Tibial nerve (tissue), 4 donors: ENCODE measurements at regions not wholly inside any gene's neighbourhood (a gene's known extent, or its start where the extent isn't known, plus 50 kb on each side); places are given as distances from the start of the nearest gene placed in this dataset.

Experiments used
- CTCF ChIP-seq, 5 experiments: fragments of 200-600 bp in 3 of 5; fragments of 450-650 bp in 2 of 5; sonication (generic) in 3 of 5; IDR thresholded peaks; one replicate each; pipeline ENCODE4 v1.5.1; 2016 to 2019; ENCODE audit warnings: antibody characterized with exemption in 5 of 5, mild to moderate bottlenecking in 3 of 5, moderate library complexity in 2 of 5
- EP300 ChIP-seq, 2 donors: sonication (generic); formaldehyde crosslinking; IDR thresholded peaks; one replicate each; pipeline ENCODE4 v1.6.1; 2017; ENCODE audit warnings: antibody characterized with exemption in 2 of 2, mild to moderate bottlenecking in 1 of 2
- POLR2A ChIP-seq, 2 donors: fragments of 450-650 bp; IDR thresholded peaks; one replicate each; pipeline ENCODE4 v1.6.1; 2017; ENCODE audit warnings: antibody characterized with exemption in 2 of 2, mild to moderate bottlenecking in 2 of 2, moderate library complexity in 2 of 2

- TF ChIP-seq CTCF (IDR thresholded peaks at IDR 0.05) (no peak), POLR2A (IDR thresholded peaks at IDR 0.05) (no peak), EP300 (IDR thresholded peaks at IDR 0.05) (no peak)
Observed at GRCh38 chr13:111407381-111408131, 87.1 kb downstream of the TEX29 start.
